ENCODE measurements at regions not wholly inside any gene's neighbourhood (a gene's known extent, or its start where the extent isn't known, plus 50 kb on each side); places are given as distances from the start of the nearest gene placed in this dataset.
"Not testable (repeated sequence)": the region's sequence is repeated elsewhere in the genome, so short reads cannot be mapped to it uniquely, and the experiment has no call there.

DNA sequence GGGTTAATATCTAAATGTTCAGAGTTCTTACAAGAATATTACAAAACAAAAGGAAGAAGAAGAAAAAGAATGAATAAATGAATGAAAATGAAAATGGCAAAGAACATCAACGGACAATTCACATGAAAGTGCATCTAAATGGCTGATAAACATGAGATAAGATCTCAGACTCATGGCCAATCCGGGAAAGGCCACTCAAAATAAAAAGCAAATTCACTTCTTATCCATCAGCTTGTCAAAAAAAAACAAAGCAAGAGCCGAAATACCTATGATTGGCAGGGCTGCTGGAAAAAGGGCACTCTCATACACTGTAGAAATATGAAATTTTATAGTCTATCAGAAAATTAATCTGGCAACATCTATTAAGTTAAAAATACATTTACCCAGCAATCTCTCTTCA lies 103.6 kb upstream of the EDEM3 start:
- DNase-seq (ENCODE audit: low read depth in 3 of 3, low spot score in 1 of 3), result no peak

DNA sequence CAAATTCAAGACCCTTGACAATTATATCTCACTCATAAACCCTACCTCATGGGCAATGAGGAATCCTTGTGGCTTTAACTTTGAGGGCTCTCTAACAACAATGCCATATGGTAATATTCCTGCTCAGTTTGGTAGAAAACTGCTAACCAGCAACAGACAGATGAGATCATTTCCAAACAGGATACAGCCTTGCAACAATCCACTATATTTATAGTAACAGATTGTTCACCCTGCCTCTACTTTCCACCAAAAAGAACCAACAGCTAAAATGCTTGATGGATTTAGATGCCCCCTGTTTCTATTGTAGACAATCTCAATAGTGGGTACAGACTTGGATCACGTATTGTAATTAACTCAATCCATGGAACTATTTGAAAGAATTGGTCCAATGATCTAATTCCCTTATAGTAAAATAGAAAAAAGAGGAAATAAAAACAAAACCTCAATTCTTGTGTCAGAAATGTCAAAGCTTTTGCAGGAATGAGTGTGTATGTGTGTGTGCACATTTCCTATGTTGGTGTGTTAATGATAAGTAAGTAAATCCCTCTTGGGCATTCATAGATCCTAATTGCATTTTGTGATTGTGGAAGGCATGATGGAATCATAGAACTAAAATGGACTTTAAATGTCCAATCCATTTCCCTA lies 100.0 kb upstream of the EDEM3 start:
- DNase-seq (ENCODE audit: low read depth in 3 of 3, low spot score in 1 of 3), result no peak

DNA sequence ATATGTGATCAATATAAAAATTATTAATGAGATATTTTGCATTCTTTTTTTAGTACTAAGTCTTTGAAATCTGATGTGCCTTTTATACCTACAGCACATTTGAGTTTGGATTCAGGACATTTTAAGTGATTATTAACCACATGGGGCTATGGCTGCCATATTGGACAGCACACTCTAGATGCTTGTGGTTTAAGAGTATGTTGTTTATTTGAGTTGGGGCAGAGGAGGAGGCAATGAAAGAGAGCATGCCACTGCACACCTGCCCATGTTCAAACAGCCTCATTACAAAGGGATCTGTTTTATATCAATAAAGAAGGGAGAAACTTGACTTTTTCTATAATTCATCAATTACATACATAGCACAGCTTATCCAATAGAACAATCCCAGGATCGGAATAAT lies 99.4 kb upstream of the EDEM3 start:
- DNase-seq (ENCODE audit: low read depth in 3 of 3, low spot score in 1 of 3), result no peak

DNA sequence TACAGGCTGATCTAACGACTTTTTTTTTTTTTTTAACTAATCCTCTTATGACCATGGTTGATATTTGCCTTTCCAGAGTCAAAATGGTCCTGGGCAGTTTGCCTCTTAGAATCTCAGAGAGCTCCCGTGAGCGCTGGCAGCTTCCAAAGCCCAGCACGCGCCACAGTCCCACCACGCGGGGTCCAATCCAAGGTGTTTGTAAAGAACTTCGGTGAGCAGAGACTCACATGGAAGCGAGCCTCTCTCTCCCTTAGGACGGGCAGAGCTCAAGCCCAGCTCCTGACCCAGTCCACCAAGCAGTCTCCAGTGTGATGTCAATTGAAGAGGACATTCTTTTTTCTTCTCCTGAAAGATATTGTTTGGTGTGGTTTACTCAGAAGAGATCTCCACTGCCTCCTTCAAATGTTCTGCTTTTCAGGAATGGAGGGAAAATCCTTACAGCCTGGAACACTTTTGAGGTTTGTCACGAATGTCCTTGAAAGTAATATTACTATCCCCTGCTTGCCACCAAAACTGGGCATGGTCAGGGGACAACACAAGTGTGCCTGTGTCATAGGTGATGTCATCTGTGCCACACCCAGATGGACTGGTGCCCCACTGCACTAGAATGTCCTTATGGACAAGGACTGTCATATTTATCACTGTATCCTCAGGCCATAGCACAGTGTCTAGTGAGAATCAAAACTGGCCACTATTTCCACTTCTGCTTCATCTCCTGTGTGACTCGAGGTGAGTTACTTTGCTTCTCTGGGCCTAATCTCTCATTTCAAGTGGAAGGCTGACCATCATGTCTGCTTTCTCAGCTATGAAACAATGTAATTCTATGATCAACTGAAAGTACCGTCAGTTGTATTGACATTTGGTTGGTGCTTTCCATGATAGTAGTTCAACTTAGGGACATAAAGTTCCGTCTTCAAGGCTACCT lies 97.4 kb upstream of the EDEM3 start:
- DNase-seq (ENCODE audit: low read depth in 3 of 3, low spot score in 1 of 3), result no peak

DNA sequence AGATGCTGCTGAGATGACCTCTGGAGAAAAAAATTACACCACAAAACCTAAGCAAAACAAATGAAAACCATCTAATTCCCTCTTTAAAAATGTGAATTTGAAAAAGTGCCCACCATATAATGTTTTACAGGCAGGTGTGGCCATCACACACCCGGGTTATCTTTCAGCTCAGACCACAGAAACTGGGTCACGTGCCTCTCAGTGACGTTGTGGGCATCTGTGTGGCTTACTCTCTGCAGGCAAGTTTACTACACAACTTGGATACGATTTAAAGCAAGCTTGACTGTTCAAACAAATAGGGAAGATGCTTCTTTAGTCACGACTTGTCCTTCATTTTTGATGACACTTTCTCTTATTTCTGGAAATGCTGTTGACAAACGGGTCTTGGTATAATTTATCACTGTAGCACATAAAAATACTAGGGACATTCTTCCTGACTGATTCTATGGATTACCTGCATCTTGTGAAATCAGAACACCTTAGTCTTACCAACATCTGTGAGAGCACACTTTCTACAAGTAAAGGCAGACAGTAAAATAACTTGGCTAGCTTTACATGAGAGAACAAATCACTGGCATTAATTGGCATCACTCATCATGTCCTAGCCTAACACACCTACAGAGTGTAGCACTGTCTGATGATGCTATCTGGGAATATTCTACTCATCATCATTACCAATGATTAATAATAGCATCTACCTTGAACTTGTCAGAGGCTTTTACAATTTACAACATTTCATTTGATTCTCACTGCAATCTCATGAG lies 89.3 kb upstream of the EDEM3 start:
- DNase-seq (ENCODE audit: low read depth in 3 of 3, low spot score in 1 of 3), result peak in 1 of 3 donors; percentile 26

DNA sequence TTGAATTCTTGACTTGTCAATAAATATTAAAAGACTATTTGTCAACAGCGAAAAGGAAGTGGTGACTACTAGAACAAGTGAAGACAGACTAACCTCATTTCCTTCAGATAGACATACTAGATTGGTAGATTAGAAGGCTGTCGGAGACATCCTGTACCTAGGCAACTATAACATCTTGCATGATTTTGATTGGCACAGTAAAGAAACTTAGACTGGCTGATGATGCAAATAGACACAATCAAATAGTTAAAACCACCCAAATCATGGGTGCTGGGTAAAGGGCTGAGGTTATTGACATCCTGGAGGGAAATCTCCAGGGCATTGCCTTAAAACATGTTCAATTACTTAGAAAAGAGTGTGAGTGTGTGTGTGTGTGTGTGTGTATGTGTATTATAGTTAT lies 85.9 kb upstream of the EDEM3 start:
- no peak for DNase-seq (ENCODE audit: low read depth in 3 of 3, low spot score in 1 of 3)

DNA sequence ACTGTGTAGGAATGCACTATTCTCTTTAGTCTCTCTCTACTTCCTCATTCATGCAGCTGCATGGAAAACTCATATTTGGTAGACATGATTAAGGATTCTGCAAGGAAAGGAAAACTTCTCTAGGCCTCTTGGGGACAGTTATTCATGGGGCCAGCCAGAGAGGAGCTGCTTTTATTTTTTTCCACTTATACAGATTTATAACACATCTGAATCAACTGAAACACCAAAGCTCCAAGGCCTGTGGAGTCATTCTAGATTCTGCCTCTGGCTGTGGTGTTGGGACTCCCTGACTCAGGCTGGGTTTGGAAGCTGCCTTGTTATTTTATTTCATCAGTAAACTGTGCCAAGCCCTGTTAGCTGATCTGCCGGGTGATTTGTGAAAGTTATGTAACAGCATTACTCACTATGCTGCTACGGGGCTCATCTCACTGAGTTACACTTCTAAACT lies 83.9 kb upstream of the EDEM3 start:
- no peak for DNase-seq (ENCODE audit: low read depth in 3 of 3, low spot score in 1 of 3)

DNA sequence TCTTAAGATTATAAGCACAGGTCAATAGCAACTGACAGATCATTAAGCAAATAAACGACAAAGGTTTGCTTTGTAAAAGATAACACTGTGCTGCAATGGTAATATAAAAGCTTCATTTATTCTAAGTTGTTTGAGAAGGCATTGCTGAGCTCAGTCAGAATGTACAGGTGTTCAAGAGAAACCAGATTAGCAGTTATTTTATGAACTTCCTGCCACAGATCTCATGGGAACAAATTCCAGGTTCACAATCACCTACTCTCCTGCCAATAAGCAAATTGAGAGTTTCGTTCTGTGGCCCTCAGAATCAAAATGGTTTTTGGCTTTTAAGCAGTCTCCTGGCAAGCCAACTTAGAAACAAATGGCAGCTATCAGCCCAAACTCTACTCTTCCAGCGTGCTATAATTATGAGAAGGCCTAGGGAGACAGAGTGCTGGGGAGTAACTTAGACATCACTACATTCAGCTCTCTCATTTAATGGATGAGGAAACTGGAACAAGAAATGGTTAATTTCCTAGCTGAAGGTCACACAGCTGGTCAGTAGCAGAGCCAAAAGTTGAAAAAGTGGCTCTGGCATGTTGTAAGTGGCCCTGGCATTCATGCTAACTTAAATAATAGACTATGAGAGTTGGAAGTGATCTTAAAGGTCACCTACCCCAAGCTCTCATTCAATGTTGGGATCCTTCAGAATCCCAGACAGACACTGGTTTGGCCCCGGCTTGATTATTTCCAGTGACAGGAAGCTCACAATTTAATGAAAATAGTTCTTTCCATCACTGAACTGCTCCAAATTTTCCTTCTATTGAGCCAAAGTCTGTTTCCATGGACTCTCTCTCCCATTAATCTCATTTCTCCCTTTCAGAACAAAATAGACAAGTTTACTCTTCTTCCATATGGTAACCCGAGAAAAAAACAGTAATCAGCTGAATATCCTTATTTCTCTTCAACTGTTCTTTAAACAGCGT lies 82.6 kb upstream of the EDEM3 start:
- DNase-seq (ENCODE audit: low read depth in 3 of 3, low spot score in 1 of 3), result no peak

DNA sequence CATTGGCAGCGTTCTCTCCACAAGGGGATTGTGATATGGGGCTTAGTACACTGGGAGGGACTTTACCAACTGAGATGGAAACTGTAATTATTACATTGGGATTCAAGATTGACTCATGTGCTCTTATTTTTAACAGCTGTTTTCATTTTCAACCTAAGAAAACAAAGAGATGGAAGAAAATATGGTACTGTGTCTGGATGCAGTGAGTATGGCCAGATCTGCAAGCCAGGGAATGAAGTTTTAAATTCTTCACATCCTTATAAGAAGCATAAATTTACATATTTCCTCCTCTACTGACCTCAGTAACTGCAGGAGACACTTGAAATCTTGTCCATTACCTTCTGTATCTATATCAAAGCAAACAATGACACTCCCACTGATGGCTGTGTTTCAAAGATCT lies 81.5 kb upstream of the EDEM3 start:
- no peak for DNase-seq (ENCODE audit: low read depth in 3 of 3, low spot score in 1 of 3)

DNA sequence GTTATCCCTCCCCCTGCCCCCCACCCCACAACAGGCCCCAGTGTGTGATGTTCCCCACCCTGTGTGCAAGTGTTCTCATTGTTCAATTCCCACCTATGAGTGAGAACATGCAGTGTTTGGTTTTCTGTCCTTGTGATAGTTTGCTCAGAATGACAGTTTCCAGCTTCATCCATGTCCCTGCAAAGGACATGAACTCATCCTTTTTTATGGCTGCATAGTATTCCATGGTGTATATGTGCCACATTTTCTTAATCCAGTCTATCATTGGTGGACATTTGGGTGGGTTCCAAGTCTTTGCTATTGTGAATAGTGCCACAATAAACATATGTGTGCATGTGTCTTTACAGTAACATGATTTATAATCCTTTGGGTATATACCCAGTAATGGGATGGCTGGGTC lies 79.3 kb upstream of the EDEM3 start:
- DNase-seq (ENCODE audit: low read depth in 3 of 3, low spot score in 1 of 3), result not testable (repeated sequence)

DNA sequence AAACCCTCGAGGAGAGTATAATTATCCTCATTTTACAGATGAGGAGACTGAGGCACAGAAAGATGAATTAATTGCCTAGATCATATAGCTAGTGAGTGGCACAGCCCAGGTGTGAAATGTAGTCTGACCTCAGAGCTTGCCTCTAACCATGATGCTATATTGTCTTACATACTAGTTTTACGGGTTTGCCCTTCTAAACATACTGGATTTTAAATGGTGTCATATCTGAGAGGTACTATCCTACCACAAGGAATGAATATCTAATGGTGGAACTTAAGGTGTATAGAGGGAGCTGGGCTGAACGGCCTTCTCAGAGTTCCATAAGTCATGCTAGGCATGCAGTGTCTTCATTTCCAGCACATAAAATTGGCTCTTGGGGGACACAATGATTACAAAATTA lies 77.9 kb upstream of the EDEM3 start:
- DNase-seq (ENCODE audit: low read depth in 3 of 3, low spot score in 1 of 3), result no peak

DNA sequence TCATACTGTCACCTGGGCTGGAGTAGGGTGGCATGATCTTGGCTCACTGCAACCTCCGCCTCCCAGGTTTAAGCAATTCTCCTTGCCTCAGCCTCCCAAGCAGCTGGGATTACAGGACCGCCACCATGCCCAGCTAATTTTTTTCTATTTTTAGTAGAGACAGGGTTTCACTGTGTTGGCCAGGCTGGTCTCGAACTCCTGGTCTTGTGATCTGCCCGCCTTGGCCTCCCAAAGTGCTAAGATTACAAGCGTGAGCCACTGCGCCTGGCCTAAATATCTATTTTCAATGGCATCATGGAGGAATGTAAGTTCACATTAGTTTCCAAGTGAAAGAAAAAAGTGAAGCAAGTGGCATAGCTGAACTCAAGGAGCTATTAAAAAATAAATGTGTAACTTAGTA lies 74.8 kb upstream of the EDEM3 start:
- DNase-seq (ENCODE audit: low read depth in 3 of 3, low spot score in 1 of 3), result not testable (repeated sequence)

DNA sequence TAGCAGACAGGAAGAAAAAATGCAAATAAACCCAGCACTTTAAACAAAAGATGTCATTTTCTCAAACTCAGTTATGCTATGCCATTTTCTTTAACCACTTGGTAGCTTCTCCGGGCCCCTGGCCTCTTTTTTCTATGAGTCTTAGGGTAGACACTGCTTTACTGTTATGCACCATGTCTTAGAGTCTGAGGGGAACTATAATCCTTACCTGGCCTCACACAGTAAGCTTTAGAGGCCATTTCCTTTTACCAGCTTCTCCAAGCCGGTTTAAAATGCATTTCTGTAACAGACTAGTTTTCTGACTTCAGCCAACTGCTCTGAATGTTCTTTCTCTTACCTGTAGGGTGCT lies 73.7 kb upstream of the EDEM3 start:
- no peak for DNase-seq (ENCODE audit: low read depth in 3 of 3, low spot score in 1 of 3)

DNA sequence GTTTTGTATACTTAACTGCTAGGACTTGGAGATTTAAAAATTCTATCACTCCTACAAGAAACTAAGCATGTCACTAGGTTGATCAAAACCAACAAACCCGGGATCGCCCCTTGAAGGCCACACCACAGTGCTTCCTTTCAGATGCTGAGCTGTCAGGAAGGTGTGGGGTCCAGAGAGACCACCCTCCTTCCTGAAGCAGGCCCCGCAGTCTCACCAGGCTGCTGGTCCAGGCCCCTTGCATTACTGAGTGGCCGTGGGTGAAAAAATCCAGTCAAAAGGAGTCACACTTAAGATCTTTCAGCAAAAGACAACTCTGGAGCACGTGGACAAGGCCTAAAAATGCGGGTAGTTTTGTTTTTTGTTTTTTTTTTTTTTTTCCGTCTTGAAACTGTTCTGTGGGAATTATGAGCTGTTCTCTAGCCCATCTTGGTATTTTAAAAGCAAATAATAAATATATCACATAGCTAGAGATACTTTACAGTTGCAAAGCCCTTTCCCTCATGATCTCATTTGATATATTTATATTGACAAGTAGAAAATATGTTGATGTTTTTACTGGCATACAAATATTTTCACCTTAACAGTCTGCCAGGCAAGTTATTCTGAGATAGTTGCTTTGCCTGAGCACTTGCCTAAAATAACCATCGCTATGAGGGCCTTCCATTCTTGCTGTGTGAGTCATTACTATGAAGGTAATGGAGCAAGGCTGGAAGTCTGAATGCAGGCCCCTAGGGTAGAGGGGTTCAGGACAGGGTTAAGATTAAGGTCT lies 73.1 kb upstream of the EDEM3 start:
- no peak for DNase-seq (ENCODE audit: low read depth in 3 of 3, low spot score in 1 of 3)

DNA sequence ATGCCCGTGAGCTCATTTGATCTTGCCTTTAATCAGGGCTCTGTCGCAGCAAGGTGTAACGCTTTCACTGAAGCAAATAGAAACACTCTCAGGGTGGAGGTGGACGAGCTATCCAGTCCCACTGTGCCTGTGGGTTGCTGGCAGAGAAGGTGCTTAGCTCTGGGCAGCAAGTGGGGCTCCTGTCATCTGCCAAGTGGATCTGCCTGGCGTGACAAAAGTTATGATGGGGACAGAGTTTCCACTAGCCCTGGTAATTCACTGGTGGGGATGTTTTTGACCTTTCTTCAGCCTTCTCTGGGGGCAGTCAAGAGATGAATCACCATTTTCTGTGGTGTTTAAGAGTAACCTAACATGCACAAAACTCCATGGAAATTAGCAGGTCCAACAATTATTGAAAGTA lies 71.3 kb upstream of the EDEM3 start:
- DNase-seq (ENCODE audit: low read depth in 3 of 3, low spot score in 1 of 3), result no peak

DNA sequence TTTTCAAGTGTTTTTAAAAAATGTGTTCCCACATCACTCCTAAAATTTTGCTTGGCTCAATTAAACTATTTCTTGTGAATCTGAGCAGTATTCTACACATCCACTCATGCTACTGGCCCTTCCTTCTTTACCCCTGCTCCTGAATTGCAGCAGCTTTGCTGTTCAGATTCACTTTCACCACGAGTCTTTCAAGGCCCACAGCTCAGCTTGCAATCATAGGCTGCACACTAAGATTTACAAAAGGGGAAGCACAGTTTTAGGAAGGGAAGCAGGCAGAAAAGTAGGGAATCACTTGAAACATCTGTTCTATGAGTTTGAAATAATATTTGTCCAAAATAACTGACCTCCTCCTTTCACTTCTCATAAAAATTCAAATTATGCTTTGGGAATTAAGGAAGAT lies 70.9 kb upstream of the EDEM3 start:
- DNase-seq (ENCODE audit: low read depth in 3 of 3, low spot score in 1 of 3), result no peak

DNA sequence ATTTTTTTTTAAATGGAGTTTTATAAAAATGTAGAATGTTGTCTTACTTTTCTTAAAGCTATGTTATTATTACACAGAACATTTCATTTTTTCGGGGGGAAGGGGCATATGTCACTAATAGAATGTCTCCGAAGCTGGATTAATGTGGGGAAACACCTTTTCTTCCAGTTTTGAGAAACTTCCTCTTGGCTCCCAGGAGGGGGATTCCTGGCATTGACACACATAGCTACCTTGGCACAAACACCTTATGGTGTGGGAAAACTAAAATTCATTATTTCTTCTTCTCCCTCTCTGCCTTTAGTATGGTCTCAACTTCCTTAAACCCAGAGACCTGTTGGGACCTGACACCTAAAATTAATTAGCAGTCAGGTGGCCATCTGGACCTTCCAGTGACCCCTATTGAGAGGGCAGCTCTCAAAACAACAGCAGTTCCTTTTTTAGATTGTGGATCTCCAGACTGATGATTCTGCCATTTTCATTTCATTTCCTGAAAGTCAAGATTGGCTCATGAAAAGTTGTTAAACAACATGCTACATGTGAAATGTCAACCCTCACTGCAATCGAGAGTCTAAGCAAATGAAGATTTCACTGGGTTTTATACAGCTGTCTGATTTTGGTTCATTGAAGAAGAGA lies 70.1 kb upstream of the EDEM3 start:
- DNase-seq (ENCODE audit: low read depth in 3 of 3, low spot score in 1 of 3), result no peak

DNA sequence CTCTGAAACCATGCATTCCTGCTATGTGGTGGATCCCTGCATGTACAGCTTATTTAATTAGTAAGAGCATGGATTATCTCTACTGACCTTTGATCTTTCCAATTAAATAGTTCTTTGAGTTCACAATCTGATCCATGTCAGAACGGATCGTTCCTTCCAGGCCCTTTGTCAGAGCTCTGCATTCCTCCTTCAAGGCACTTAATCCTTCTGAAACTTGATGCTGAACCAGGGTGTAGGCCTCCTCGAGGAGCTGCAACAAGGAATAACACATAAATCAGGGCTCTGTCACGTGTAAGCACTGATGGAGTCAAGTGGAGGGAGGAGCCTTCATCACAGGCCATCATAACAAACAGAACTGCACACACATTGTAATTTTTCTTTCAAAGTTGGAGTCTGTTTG lies 68.4 kb upstream of the EDEM3 start:
- no peak for DNase-seq (ENCODE audit: low read depth in 3 of 3, low spot score in 1 of 3)

DNA sequence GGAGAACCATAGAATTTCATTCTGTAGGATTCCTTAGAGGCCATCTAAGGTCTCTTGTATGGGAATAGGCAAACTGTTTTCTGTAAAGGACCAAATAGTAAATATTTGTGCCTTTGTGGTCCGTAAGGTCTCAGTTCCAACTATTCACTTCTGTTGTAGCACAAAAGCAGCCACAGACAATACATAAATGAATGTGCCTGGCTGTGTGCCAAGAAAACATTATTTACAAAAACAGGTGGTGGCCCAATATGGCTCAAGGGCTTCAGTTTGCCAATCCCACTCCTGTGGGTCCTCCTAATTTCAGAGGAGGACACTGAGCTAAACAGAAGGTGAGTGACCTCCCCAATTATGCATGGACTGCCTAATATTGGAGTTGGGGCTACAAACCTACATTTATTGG lies 67.6 kb upstream of the EDEM3 start:
- no peak for DNase-seq (ENCODE audit: low read depth in 3 of 3, low spot score in 1 of 3)

DNA sequence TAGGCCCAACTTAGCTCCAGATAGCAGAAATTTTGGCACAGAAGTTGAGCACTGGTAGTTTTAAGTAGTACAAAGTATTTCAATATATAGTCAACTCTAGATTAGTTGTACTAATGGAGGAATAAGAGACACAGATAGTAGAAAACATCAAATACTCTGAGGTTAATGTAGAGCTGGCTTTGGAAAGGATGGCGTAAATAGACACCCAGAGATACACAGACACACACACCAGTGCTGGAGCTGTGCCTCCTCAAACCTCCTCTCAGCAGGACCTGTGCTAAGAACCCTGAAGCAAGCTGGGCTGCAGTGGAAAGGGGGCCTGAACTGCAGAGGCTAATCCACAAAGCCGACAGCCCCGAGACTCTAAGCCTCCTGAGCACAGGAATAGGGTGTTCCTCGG lies 67.0 kb upstream of the EDEM3 start:
- no peak for DNase-seq (ENCODE audit: low read depth in 3 of 3, low spot score in 1 of 3)
